ENCODE measurements at regions not wholly inside any gene's neighbourhood (a gene's known extent, or its start where the extent isn't known, plus 50 kb on each side); places are given as distances from the start of the nearest gene placed in this dataset.

GRCh38 chr12:69168828-69169227 is 70.5 kb upstream of the CPSF6 start:
- TF ChIP-seq MAX (CRISPR knock-in tag; IDR thresholded peaks at IDR 0.05) (no peak), CTCF (IDR thresholded peaks at IDR 0.05) (no peak), EMX1 (CRISPR knock-in tag; IDR thresholded peaks at IDR 0.05) (no peak), ATF3 (CRISPR knock-in tag; conservative IDR thresholded peaks at IDR 0.05) (no peak), ZNF232 (CRISPR knock-in tag; IDR thresholded peaks at IDR 0.05) (no peak), ATF2 (CRISPR knock-in tag; IDR thresholded peaks at IDR 0.05; ENCODE audit: borderline replicate concordance, low read depth) (no peak), ZBTB21 (CRISPR knock-in tag; IDR thresholded peaks at IDR 0.05; ENCODE audit: borderline replicate concordance) (no peak)
